ENCODE measurements at regions not wholly inside any gene's neighbourhood (a gene's known extent, or its start where the extent isn't known, plus 50 kb on each side); places are given as distances from the start of the nearest gene placed in this dataset.
"Not testable (repeated sequence)": the region's sequence is repeated elsewhere in the genome, so short reads cannot be mapped to it uniquely, and the experiment has no call there.

- no peak for DNase-seq (ENCODE audit: extremely low read depth in 1 of 2, low read depth in 1 of 2)
These were observed 296.5 kb downstream of the MTX2 start for GRCh38 chr2:176565641-176566323.

- no peak for DNase-seq (ENCODE audit: extremely low read depth in 1 of 2, low read depth in 1 of 2)
These were observed 297.3 kb downstream of the MTX2 start for GRCh38 chr2:176566496-176566895.

- no peak for DNase-seq (ENCODE audit: extremely low read depth in 1 of 2, low read depth in 1 of 2)
These were observed 297.7 kb downstream of the MTX2 start for GRCh38 chr2:176566961-176567360.

GRCh38 chr2:176567361-176567760 lies 298.1 kb downstream of the MTX2 start:
- DNase-seq (ENCODE audit: extremely low read depth in 1 of 2, low read depth in 1 of 2), result no peak

- no peak for DNase-seq (ENCODE audit: extremely low read depth in 1 of 2, low read depth in 1 of 2)
These were observed 300.3 kb downstream of the MTX2 start for GRCh38 chr2:176569574-176569973.

- no peak for DNase-seq (ENCODE audit: extremely low read depth in 1 of 2, low read depth in 1 of 2)
These were observed 304.6 kb downstream of the MTX2 start for GRCh38 chr2:176573612-176574483.

GRCh38 chr2:176574484-176575236 lies 305.4 kb downstream of the MTX2 start:
- no peak for DNase-seq (ENCODE audit: extremely low read depth in 1 of 2, low read depth in 1 of 2)

GRCh38 chr2:176575237-176575744 lies 306.0 kb downstream of the MTX2 start:
- DNase-seq (ENCODE audit: extremely low read depth in 1 of 2, low read depth in 1 of 2), result no peak

- DNase-seq (ENCODE audit: extremely low read depth in 1 of 2, low read depth in 1 of 2), result no peak
These were observed 307.8 kb downstream of the MTX2 start for GRCh38 chr2:176577054-176577453.

- not testable (repeated sequence) for DNase-seq (ENCODE audit: extremely low read depth in 1 of 2, low read depth in 1 of 2)
These were observed 309.1 kb downstream of the MTX2 start for GRCh38 chr2:176578292-176578691.

- no peak for DNase-seq (ENCODE audit: extremely low read depth in 1 of 2, low read depth in 1 of 2)
These were observed 310.4 kb downstream of the MTX2 start for GRCh38 chr2:176579608-176580007.

GRCh38 chr2:176581557-176582165 lies 312.4 kb downstream of the MTX2 start:
- no peak for DNase-seq (ENCODE audit: extremely low read depth in 1 of 2, low read depth in 1 of 2)

GRCh38 chr2:176582176-176582575 lies 312.9 kb downstream of the MTX2 start:
- no peak for DNase-seq (ENCODE audit: extremely low read depth in 1 of 2, low read depth in 1 of 2)

- DNase-seq (ENCODE audit: extremely low read depth in 1 of 2, low read depth in 1 of 2), result no peak
These were observed 313.8 kb downstream of the MTX2 start for GRCh38 chr2:176582990-176583481.

GRCh38 chr2:176583607-176584006 lies 314.4 kb downstream of the MTX2 start:
- no peak for DNase-seq (ENCODE audit: extremely low read depth in 1 of 2, low read depth in 1 of 2)

- DNase-seq (ENCODE audit: extremely low read depth in 1 of 2, low read depth in 1 of 2), result no peak
These were observed 315.1 kb downstream of the MTX2 start for GRCh38 chr2:176584333-176584732.

- DNase-seq (ENCODE audit: extremely low read depth in 1 of 2, low read depth in 1 of 2), result no peak
These were observed 316.0 kb downstream of the MTX2 start for GRCh38 chr2:176585291-176585690.

- no peak for DNase-seq (ENCODE audit: extremely low read depth in 1 of 2, low read depth in 1 of 2)
These were observed 316.5 kb downstream of the MTX2 start for GRCh38 chr2:176585791-176586190.

- no peak for DNase-seq (ENCODE audit: extremely low read depth in 1 of 2, low read depth in 1 of 2)
These were observed 320.0 kb downstream of the MTX2 start for GRCh38 chr2:176589287-176589686.

- DNase-seq (ENCODE audit: extremely low read depth in 1 of 2, low read depth in 1 of 2), result no peak
These were observed 320.7 kb downstream of the MTX2 start for GRCh38 chr2:176589825-176590440.
